Endothelial cell of umbilical vein (primary cell): ENCODE measurements at regions not wholly inside any gene's neighbourhood (a gene's known extent, or its start where the extent isn't known, plus 50 kb on each side); places are given as distances from the start of the nearest gene placed in this dataset.

ENCODE experiments used
- BruUV-seq: library from RNA; stranded (reverse); fragments of 400-500 nt; replicated peaks from 2 replicates; lab custom pipeline; 2021; lab: Mats Ljungman, UMichigan
- CTCF ChIA-PET: fragments of 300-600, 350-600 bp; sonication (Branson Sonifier 250); formaldehyde crosslinking; loops from one replicate; lab custom pipeline; 2021; ENCODE audit warnings: antibody characterized with exemption, inconsistent platforms; lab: Charles Lee
- POLR2A ChIA-PET: fragments of 300-600, 350-600 bp; sonication (Branson Sonifier 250); formaldehyde crosslinking; loops from one replicate; lab custom pipeline; 2021; ENCODE audit warnings: antibody characterized with exemption, inconsistent platforms; lab: Charles Lee
- DNase-seq: peaks from one replicate; pipeline ENCODE4 v3.0.0-alpha.2; 2011; ENCODE audit warnings: low read depth, low spot score
- FAIRE-seq: peaks from 2 replicates; lab custom pipeline; 2011; peaks lifted over from hg19 to GRCh38; lab: Jason Lieb, UNC
- H2AFZ ChIP-seq: 2 replicates; pipeline ENCODE4 v1.6.0; 2012; ENCODE audit warnings: low read depth, low read length, control low read depth, inconsistent platforms
- H3K27ac ChIP-seq: 2 replicates; pipeline ENCODE4 v1.5.1; 2011; ENCODE audit warnings: low read depth, mild to moderate bottlenecking, control low read depth, low read length, moderate library complexity; ENCODE audit not compliant: insufficient read depth
- H3K27me3 ChIP-seq, 2 experiments: 2 replicates each; pipeline versions ENCODE4 v1.6.0 to v1.6.1; 2011; ENCODE audit warnings: low read length in 2 of 2, mixed read lengths in 1 of 2; ENCODE audit not compliant: control insufficient read depth in 2 of 2, insufficient read depth in 2 of 2
- H3K36me3 ChIP-seq, 2 experiments: 2 replicates in 1 of 2; 3 replicates in 1 of 2; pipeline ENCODE4 v1.5.1; 2011; ENCODE audit warnings: low read length in 2 of 2, mild to moderate bottlenecking in 1 of 2, moderate library complexity in 1 of 2; ENCODE audit not compliant: control insufficient read depth in 2 of 2, insufficient read depth in 2 of 2; ENCODE audit errors: extremely low read depth in 1 of 2
- H3K4me1 ChIP-seq: 3 replicates; pipeline ENCODE4 v1.5.1; 2011; ENCODE audit warnings: mild to moderate bottlenecking, low read length; ENCODE audit not compliant: control insufficient read depth, insufficient read depth; ENCODE audit errors: extremely low read depth
- H3K4me2 ChIP-seq: 2 replicates; pipeline ENCODE4 v1.6.1; 2011; ENCODE audit warnings: low read length, control low read depth, mixed read lengths; ENCODE audit not compliant: insufficient read depth
- H3K4me3 ChIP-seq, 3 experiments: fragments of 200-600 bp in 1 of 3; sonication (generic), shearing (Covaris generic) in 1 of 3; replicated peaks in 1 of 3; 2 replicates each; pipeline ENCODE4 v1.5.1; 2011 to 2016; ENCODE audit warnings: control low read depth in 3 of 3, low read length in 3 of 3, mild to moderate bottlenecking in 2 of 3, inconsistent platforms in 1 of 3, low read depth in 1 of 3, moderate library complexity in 1 of 3; ENCODE audit not compliant: insufficient read depth in 1 of 3
- H3K79me2 ChIP-seq: 2 replicates; pipeline ENCODE4 v1.6.0; 2012; ENCODE audit warnings: low read length, inconsistent platforms; ENCODE audit not compliant: control insufficient read depth, insufficient read depth
- H3K9ac ChIP-seq: replicated peaks from 2 replicates; pipeline ENCODE3; 2011; ENCODE audit warnings: low read length, control low read depth; ENCODE audit not compliant: insufficient read depth; ENCODE audit errors: extremely low read depth
- H3K9me1 ChIP-seq: replicated peaks from 3 replicates; pipeline ENCODE4 v1.6.0; 2011; ENCODE audit warnings: mild to moderate bottlenecking, low read length; ENCODE audit not compliant: control insufficient read depth, insufficient read depth; ENCODE audit errors: extremely low read depth
- H3K9me3 ChIP-seq: replicated peaks from 2 replicates; pipeline ENCODE4 v1.5.1; 2012; ENCODE audit warnings: low read length, inconsistent platforms; ENCODE audit not compliant: control insufficient read depth, insufficient read depth
- H4K20me1 ChIP-seq: replicated peaks from 2 replicates; pipeline ENCODE3; 2011; ENCODE audit warnings: mild to moderate bottlenecking, low read length; ENCODE audit not compliant: control insufficient read depth, insufficient read depth; ENCODE audit errors: extremely low read depth
- EZH2 ChIP-seq: IDR thresholded peaks from 2 replicates; pipeline ENCODE4 v1.6.1; 2012; ENCODE audit warnings: borderline replicate concordance, low read depth, mild to moderate bottlenecking, moderate library complexity, low read length, inconsistent platforms; ENCODE audit not compliant: severe bottlenecking
- FOS ChIP-seq: IDR thresholded peaks from 2 replicates; pipeline ENCODE4 v1.6.1; 2011; ENCODE audit warnings: mild to moderate bottlenecking, low read length, moderate library complexity, borderline replicate concordance; ENCODE audit not compliant: insufficient read depth
- GATA2 ChIP-seq: IDR thresholded peaks from 2 replicates; pipeline ENCODE4 v1.7.0; 2011; ENCODE audit warnings: low read depth, mild to moderate bottlenecking, moderate library complexity, mixed read lengths, low read length; ENCODE audit not compliant: insufficient read length, insufficient read depth
- JUN ChIP-seq: IDR thresholded peaks from 2 replicates; pipeline ENCODE4 v1.6.1; 2011; ENCODE audit warnings: borderline replicate concordance, low read depth; ENCODE audit not compliant: insufficient read length, insufficient read depth
- MYC ChIP-seq: IDR thresholded peaks from one replicate; pipeline ENCODE4 v1.6.1; 2011; ENCODE audit warnings: mild to moderate bottlenecking, low read depth, low read length
- POLR2A ChIP-seq: IDR thresholded peaks from 2 replicates; pipeline ENCODE4 v1.6.1; 2012; ENCODE audit warnings: low read depth, mild to moderate bottlenecking, control low read depth, low read length
- POLR2AphosphoS5 ChIP-seq: IDR thresholded peaks from 2 replicates; pipeline ENCODE4 v1.6.1; 2012; ENCODE audit warnings: low read depth, mild to moderate bottlenecking, control low read depth, low read length, moderate library complexity; ENCODE audit not compliant: insufficient read depth
- dilution Hi-C: fragments of 300-500 bp; cut with MboI; formaldehyde crosslinking; loops from one replicate; pipeline ENCODE4 v1.15.0; 2019; ENCODE audit warnings: low sequenced_read_pairs; ENCODE audit not compliant: extremely low pct_ligation_motif_present
- intact Hi-C: fragments of 100-400 bp; cut with micrococcal nuclease; formaldehyde crosslinking; loops from one replicate; pipeline ENCODE4 v1.10.0; 2022
- TF ChIP-seq, protein P1 (sequence below): IDR thresholded peaks from 2 replicates; pipeline ENCODE4 v1.6.1; 2011; ENCODE audit not compliant: insufficient read depth, insufficient read length
- TF ChIP-seq, protein P2 (sequence below), 2 donors: IDR thresholded peaks; 1 replicate in 1 of 2; 2 replicates in 1 of 2; pipeline ENCODE4 v1.5.1; 2011; ENCODE audit warnings: low read length in 2 of 2, mild to moderate bottlenecking in 2 of 2, moderate library complexity in 2 of 2, control low read depth in 1 of 2, inconsistent platforms in 1 of 2, low read depth in 1 of 2; ENCODE audit not compliant: insufficient read depth in 1 of 2; ENCODE audit errors: extremely low read depth in 1 of 2

DNA sequence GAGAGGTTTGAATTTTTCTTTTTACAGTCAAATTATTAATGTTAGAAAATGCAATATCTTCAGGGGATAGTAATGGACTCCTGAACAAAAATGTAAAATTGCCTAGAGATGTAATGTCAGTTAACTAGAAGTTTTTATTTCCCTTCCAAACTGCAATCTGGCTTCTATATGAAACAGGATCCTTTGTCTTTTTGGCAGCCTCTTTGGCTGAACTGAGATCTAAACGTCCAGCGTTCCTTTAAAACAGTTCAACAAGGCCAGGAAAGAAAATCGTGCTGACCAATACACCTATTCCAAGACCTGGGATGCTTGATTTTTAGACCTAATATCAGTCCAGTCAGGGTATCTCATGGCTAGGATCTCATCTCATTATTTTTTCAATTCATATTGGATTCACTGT lies 245.5 kb downstream of the FIGN start:
- Histone ChIP-seq H3K79me2 (no peaks in the 10 kb centered on the region), H4K20me1 (no peaks in the 10 kb centered on the region), H3K27ac (no peak overlapping the region), H3K9ac (no peak overlapping the region), H3K4me2 (no peak overlapping the region), H3K27me3 (no peaks in the 10 kb centered on the region), H2AFZ (no peak overlapping the region), H3K4me1 (no peaks in the 10 kb centered on the region), H3K9me1 (no peaks in the 10 kb centered on the region), H3K36me3 (no peaks in the 10 kb centered on the region), H3K9me3 (no peaks in the 10 kb centered on the region), H3K4me3 (no peak overlapping the region)
- ChIA-PET CTCF (no interaction called here), POLR2A (no interaction called here)
- no TSS peak for BruUV-seq
- DNase-seq = no peak
- FAIRE-seq = no peak
- dilution Hi-C loops = no loop called here
- intact Hi-C loops = no loop called here
- TF ChIP-seq, protein P1, sequence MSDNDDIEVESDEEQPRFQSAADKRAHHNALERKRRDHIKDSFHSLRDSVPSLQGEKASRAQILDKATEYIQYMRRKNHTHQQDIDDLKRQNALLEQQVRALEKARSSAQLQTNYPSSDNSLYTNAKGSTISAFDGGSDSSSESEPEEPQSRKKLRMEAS = no peak
- TF ChIP-seq JUN (no peak), EZH2 (no peak), GATA2 (no peak), POLR2A (no peak), FOS (no peak), MYC (no peak), POLR2AphosphoS5 (no peak)
- TF ChIP-seq, protein P2, sequence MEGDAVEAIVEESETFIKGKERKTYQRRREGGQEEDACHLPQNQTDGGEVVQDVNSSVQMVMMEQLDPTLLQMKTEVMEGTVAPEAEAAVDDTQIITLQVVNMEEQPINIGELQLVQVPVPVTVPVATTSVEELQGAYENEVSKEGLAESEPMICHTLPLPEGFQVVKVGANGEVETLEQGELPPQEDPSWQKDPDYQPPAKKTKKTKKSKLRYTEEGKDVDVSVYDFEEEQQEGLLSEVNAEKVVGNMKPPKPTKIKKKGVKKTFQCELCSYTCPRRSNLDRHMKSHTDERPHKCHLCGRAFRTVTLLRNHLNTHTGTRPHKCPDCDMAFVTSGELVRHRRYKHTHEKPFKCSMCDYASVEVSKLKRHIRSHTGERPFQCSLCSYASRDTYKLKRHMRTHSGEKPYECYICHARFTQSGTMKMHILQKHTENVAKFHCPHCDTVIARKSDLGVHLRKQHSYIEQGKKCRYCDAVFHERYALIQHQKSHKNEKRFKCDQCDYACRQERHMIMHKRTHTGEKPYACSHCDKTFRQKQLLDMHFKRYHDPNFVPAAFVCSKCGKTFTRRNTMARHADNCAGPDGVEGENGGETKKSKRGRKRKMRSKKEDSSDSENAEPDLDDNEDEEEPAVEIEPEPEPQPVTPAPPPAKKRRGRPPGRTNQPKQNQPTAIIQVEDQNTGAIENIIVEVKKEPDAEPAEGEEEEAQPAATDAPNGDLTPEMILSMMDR (IDR thresholded peaks at IDR 0.05; ENCODE audit: extremely low read depth in 1 of 2, insufficient read depth in 1 of 2, low read depth in 1 of 2, low read length in 2 of 2) = no peak
